HTR-8/SVneo (cell line): ENCODE measurements at regions not wholly inside any gene's neighbourhood (a gene's known extent, or its start where the extent isn't known, plus 50 kb on each side); places are given as distances from the start of the nearest gene placed in this dataset.

ENCODE experiments used
- DNase-seq: peaks from one replicate; pipeline ENCODE4 v3.0.0; 2011; ENCODE audit warnings: low spot score, mixed read lengths; ENCODE audit not compliant: insufficient read length
- FAIRE-seq: peaks from 2 replicates; lab custom pipeline; 2011; peaks lifted over from hg19 to GRCh38; lab: Jason Lieb, UNC

DNA sequence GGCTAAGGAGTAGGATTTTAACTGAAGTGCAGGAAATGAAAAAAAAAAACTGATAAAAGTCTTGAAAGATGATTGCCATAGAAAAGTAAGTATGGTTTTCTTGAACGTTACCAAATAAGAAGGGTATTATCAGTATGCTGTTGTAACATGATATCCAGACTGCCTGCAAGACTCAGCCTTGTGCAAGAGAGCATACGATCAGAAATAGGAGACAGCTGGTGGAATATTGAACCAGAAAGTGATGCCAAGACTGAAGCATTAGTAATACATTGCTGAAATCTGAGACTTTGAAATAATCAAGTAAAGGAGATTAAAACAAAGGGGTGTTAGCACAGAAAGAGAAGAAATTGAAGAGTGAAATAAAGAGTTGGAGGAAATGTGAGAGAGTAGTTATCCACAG is 452.7 kb upstream of the CNTN5 start:
- DNase-seq (peak; percentile 36), FAIRE-seq (no peak)

GRCh38 chr11:98572941-98573340 is 447.8 kb upstream of the CNTN5 start:
- FAIRE-seq, result no peak

DNA sequence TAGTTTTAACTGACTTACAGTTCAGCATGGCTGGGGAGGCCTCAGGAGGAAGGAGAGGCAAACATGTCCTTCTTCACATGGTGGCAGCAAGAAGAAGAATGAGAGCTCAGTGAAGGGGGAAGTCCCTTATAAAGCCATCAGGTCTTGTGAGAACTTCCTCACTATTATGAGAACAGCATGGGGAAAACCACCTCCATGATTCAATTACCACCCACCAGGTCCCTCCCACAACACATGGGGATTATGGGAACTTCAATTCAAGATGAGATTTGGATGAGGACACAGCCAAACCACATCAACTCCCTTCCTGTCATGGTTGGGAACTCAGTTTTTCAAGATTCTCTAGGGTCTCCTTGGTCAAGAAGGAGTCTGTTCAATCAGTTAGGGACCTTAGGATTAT is 432.9 kb upstream of the CNTN5 start:
- DNase-seq (no peak), FAIRE-seq (no peak)

More at GRCh38 chr11:98572941-98573340, 447.8 kb upstream of the CNTN5 start:
- DNase-seq, result no peak

- no peak for DNase-seq
- FAIRE-seq, result no peak
Observed at GRCh38 chr11:98589967-98590366, 430.8 kb upstream of the CNTN5 start.

DNA sequence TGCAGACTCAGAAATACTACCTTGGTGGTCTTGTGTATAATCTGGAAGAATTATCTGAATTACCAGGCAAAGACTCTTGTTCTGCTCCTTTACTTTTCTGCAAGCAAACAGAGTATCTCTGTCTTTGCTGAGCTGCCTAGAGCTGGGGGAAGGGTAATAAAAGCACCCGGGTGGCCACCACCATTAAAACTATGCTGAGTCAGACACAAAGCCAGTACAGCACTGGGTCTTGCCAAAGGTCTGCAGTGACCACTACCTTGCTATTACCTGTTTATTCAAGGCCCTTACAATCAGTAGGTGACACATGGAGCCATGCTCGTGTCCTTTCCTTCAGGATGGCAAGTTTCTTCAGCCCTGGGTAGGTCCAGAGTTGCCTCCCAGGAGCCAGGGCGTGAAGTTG is 420.6 kb upstream of the CNTN5 start:
- FAIRE-seq (no peak), DNase-seq (no peak)

- FAIRE-seq (peak; percentile 54), DNase-seq (no peak)
Observed at GRCh38 chr11:98600786-98601773, 419.7 kb upstream of the CNTN5 start.

- DNase-seq, result no peak
- no peak for FAIRE-seq
Observed at GRCh38 chr11:98616098-98616655, 404.6 kb upstream of the CNTN5 start.

GRCh38 chr11:98621767-98622166 is 399.0 kb upstream of the CNTN5 start:
- FAIRE-seq, result no peak

GRCh38 chr11:98625526-98625925 is 395.2 kb upstream of the CNTN5 start:
- no peak for DNase-seq

More at GRCh38 chr11:98621767-98622166, 399.0 kb upstream of the CNTN5 start:
- no peak for DNase-seq

DNA sequence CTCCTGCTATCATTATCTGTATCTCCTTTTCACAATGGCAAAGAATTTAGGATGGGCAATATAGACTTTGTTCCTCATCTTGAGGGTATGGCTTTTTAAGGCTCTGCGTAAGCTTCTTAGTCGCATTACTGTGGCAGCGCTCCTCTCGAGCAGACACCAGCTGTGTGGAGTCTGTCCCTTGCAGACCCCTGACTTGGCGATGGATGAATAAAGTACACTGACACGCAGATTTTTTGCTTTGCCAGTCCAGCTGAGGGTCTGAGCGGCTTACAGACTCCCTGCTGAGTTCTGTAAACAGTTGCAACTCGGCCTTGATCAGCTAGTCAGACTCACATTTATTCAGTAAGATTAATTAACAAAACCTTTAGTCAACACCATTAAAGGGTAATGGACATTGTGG is 390.0 kb upstream of the CNTN5 start:
- FAIRE-seq (no peak), DNase-seq (no peak)

More at GRCh38 chr11:98625526-98625925, 395.2 kb upstream of the CNTN5 start:
- FAIRE-seq, result no peak

- FAIRE-seq, result no peak
- DNase-seq, result no peak
Observed at GRCh38 chr11:98657711-98658110, 363.0 kb upstream of the CNTN5 start.

GRCh38 chr11:98659431-98659830 is 361.3 kb upstream of the CNTN5 start:
- DNase-seq (no peak), FAIRE-seq (no peak)

DNA sequence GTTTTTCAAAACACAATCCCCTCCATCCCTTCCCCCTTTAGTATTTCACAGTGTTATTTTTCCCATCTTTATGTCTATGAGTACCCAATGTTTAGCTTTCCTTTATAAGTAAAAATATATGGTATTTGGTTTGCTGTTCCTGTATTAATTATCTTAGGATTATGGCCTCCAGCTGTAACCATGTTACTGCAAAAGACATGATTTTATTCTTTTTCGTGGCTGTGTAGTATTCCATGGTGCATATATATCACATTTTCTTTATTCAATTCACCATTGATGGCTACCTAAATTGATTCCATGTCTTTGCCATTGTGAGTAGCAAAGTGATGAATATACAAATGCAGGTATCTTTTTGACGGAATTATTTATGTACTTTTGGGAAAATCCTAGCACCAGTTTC is 346.4 kb upstream of the CNTN5 start:
- no peak for DNase-seq
- no peak for FAIRE-seq

GRCh38 chr11:98679673-98680072 is 341.1 kb upstream of the CNTN5 start:
- FAIRE-seq (no peak), DNase-seq (no peak)

GRCh38 chr11:98701541-98701940 is 319.2 kb upstream of the CNTN5 start:
- DNase-seq (no peak), FAIRE-seq (no peak)

GRCh38 chr11:98703779-98704556 is 316.8 kb upstream of the CNTN5 start:
- DNase-seq, result no peak
- FAIRE-seq, result no peak

DNA sequence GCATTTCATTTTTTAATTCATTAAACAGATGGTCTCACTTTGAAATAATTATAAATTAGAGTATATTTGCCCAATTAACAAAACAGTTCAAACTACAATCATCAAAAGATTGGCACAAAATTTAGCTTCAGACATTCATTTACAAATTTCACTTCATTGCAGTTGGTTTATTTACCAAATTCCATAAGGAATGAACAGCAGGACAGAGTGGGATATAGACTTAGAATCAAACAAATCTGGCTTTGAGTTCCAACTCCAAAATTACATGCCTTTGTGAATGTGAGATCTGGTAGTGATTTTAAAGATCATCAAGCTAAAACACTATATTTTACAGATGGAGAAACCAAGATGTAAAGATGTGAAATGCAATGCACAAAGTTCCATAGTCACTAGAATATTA is 310.7 kb upstream of the CNTN5 start:
- no peak for DNase-seq
- no peak for FAIRE-seq

DNA sequence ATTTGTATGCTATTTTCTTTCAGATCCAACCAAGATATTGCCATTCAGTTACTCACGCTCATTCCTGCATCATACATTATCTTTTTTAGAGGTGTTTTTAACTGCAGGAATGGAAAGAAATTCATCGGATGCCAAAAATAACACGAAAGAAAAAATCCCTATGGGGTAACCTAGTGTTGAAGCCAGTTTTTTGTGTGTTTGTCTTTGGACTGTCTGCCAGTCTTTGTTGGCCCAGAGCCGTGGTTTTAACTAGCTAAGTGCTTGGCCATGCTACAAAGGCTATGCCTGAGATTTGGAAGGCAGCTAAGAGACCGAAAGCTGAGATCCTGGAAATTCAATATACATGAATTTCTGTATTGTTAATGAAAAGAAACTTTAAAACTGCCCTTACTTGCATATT is 309.8 kb upstream of the CNTN5 start:
- no peak for FAIRE-seq
- DNase-seq, result no peak

- FAIRE-seq (no peak), DNase-seq (no peak)
Observed at GRCh38 chr11:98720951-98721350, 299.8 kb upstream of the CNTN5 start.

- DNase-seq (peak; percentile 8), FAIRE-seq (no peak)
Observed at GRCh38 chr11:98725471-98725870, 295.3 kb upstream of the CNTN5 start.

DNA sequence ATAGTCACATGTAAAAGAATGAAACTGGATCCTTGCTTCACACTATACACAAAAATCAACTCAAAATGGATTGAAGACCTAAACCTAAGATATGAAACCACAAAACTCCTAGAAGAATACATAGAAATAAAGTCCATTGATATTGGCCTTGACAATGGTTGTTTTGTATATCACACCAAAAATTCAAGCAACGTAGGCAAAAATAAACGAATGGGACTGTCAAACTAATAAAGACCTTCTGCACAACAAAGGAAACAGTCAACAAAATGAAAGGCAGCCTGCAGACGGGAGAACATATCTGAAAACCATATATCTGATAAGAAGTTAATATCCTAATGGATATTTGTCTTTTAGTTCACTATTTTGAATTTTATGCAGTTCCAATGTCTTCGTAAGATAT is 292.3 kb upstream of the CNTN5 start:
- DNase-seq (no peak), FAIRE-seq (no peak)
